ENCODE measurements at regions not wholly inside any gene's neighbourhood (a gene's known extent, or its start where the extent isn't known, plus 50 kb on each side); places are given as distances from the start of the nearest gene placed in this dataset.

DNA sequence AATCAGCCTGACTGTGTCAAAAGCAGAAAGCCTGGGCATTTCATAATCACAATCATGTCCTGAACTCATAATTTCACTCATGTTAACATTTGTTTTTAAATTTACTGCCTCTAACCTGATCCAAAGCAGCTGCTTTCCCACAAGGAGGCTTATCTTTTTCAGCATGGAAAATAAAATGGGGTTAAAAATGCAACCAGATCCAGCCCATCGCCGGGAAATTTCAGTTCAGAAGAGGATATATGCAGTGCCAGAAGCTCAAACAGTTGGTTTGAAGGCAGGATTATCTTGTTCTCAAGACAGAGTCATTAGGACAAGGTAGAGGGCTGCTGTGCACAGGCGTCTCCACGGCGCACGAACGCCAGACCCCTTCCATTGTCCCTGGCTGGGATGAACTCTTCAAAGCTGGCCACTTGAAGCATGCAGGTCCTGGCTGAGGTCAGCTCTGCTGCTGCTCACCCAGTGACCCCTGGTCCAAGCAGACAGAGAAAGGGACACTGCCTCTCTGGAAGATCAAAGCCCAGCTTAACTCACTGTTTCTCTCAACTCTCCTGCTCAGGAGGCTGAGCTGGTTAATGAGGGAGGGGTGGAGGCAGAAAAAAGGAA, 191.1 kb upstream of the HEY2 start:
- Histone ChIP-seq H3K36me3 (no peaks in the 10 kb centered on the region), H3K27me3 (peaks cover 13% of the 10 kb centered on the region), H3K4me3 (ENCODE audit: low read depth in 1 of 2, low read length in 1 of 2) (no peak overlapping the region), H3K9me3 (no peaks in the 10 kb centered on the region), H3K4me1 (ENCODE audit: control insufficient read depth in 1 of 2, insufficient read depth in 1 of 2, low read depth in 1 of 2, low read length in 1 of 2) (no peaks in the 10 kb centered on the region), H3K27ac (no peak overlapping the region)
- TF ChIP-seq, protein P1, sequence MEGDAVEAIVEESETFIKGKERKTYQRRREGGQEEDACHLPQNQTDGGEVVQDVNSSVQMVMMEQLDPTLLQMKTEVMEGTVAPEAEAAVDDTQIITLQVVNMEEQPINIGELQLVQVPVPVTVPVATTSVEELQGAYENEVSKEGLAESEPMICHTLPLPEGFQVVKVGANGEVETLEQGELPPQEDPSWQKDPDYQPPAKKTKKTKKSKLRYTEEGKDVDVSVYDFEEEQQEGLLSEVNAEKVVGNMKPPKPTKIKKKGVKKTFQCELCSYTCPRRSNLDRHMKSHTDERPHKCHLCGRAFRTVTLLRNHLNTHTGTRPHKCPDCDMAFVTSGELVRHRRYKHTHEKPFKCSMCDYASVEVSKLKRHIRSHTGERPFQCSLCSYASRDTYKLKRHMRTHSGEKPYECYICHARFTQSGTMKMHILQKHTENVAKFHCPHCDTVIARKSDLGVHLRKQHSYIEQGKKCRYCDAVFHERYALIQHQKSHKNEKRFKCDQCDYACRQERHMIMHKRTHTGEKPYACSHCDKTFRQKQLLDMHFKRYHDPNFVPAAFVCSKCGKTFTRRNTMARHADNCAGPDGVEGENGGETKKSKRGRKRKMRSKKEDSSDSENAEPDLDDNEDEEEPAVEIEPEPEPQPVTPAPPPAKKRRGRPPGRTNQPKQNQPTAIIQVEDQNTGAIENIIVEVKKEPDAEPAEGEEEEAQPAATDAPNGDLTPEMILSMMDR (IDR thresholded peaks at IDR 0.05) = no peak

DNA sequence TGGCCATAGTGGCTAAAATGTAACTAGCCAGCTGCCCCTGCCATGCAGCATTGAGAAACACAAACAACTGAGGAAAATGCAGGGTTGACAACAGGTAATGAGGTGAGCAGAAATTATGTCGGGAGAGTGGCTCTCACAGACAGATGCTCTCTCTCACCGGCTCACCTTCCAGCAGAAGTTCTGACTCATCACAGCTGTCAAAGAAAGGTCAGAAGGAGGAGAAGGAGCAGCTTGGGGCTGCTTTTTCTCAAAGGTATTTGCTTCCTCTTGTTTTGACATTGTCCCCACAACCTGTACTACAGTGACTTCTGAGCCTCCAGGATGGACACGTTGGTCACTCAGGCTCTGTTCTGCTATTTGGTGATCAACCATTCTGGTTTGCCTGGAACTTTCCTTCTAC, 190.5 kb upstream of the HEY2 start:
- TF ChIP-seq, protein P1 (IDR thresholded peaks at IDR 0.05) = no peak
- H3K4me3 ChIP-seq (ENCODE audit: low read depth in 1 of 2, low read length in 1 of 2) = no peak overlapping the region
- H3K27me3 ChIP-seq = peaks cover 13% of the 10 kb centered on the region
- H3K9me3 ChIP-seq = no peaks in the 10 kb centered on the region
- no peaks in the 10 kb centered on the region for H3K36me3 ChIP-seq
- no peak overlapping the region for H3K27ac ChIP-seq
- H3K4me1 ChIP-seq (ENCODE audit: control insufficient read depth in 1 of 2, insufficient read depth in 1 of 2, low read depth in 1 of 2, low read length in 1 of 2) = no peaks in the 10 kb centered on the region

DNA sequence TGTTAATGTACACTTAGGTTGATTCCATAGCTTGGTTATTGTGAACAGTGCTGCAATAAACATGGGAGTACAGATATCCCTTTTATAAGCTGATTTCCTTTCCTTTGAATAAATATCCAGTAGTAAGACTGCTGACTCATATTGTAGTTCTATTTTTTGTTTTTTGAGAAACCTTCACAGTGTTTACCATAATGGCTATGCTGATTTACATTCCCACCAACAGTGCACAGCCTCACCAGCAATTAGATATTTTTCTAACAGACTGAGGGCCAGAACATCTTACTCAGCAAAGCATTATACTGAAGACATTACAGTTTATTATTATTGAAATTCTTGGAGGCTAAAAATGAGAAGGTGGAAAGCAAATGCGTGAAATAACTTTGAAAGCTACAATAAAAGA, 187.3 kb upstream of the HEY2 start:
- no peaks in the 10 kb centered on the region for H3K36me3 ChIP-seq
- no peak overlapping the region for H3K27ac ChIP-seq
- H3K4me3 ChIP-seq (ENCODE audit: low read depth in 1 of 2, low read length in 1 of 2) = no peak overlapping the region
- no peaks in the 10 kb centered on the region for H3K9me3 ChIP-seq
- no peaks in the 10 kb centered on the region for H3K27me3 ChIP-seq
- TF ChIP-seq, protein P1 (IDR thresholded peaks at IDR 0.05) = no peak
- no peaks in the 10 kb centered on the region for H3K4me1 ChIP-seq (ENCODE audit: control insufficient read depth in 1 of 2, insufficient read depth in 1 of 2, low read depth in 1 of 2, low read length in 1 of 2)

DNA sequence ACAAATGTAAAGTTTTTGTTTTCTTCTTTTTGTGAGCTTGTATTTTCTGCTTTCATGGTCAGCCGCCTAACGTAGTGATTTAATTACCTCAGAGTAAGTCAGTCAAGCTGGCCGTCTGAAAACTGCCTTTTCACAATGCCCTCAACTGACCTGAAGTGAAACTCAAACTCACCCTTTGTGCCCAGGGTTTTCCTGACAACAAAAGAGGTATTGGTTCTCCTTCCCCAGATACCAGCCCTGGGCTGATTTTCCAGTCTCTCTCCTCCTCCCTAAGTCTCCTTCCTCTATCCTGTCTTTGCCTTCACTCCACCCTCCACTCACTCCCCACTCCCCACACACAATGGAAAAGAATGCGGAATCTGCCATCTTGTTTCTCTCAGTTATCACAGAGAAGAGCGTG, 184.5 kb upstream of the HEY2 start:
- Histone ChIP-seq H3K27ac (no peak overlapping the region), H3K4me1 (ENCODE audit: control insufficient read depth in 1 of 2, insufficient read depth in 1 of 2, low read depth in 1 of 2, low read length in 1 of 2) (no peaks in the 10 kb centered on the region), H3K9me3 (no peaks in the 10 kb centered on the region), H3K36me3 (no peaks in the 10 kb centered on the region), H3K27me3 (no peaks in the 10 kb centered on the region), H3K4me3 (ENCODE audit: low read depth in 1 of 2, low read length in 1 of 2) (no peak overlapping the region)
- TF ChIP-seq, protein P1 (IDR thresholded peaks at IDR 0.05) = no peak

DNA sequence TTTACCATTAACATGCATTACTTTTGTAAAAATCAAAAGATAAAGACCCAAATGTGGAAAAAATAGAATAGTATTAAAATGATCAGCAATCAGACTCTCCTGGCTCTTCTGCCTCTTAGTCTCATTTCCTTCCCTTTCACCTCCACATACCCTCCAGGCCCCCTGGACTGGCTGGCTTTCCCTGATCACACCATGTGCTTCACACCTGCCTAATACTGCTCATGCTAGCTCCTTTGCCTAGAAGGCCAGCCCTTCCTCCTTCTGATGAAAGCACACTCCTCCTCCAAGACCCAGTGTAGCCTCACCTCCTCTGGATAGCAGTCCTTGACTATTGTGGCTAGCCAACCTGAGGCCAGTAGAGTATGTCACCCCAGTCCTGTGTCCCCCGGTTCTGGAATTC, 182.0 kb upstream of the HEY2 start:
- Histone ChIP-seq H3K36me3 (no peaks in the 10 kb centered on the region), H3K27me3 (no peaks in the 10 kb centered on the region), H3K9me3 (no peaks in the 10 kb centered on the region), H3K4me3 (ENCODE audit: low read depth in 1 of 2, low read length in 1 of 2) (no peak overlapping the region), H3K27ac (no peak overlapping the region), H3K4me1 (ENCODE audit: control insufficient read depth in 1 of 2, insufficient read depth in 1 of 2, low read depth in 1 of 2, low read length in 1 of 2) (no peaks in the 10 kb centered on the region)
- TF ChIP-seq, protein P1 (IDR thresholded peaks at IDR 0.05) = no peak

DNA sequence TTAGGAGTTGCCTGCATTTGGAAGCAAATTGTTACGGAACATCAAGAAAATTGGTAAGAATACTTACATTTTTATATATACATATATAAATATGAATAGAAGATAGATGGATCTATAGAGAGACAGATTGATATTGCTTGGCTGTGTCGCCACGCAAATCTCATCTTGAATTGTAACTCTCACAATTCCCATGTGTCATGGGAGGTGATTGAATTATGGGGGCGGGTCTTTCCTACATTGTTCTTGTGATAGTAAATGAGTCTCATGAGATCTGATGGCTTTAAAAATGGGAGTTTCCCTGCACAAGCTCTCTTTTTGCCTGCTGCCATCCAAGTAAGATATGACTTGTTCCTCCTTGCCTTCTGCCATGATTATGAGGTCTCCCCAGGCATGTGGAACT, 180.8 kb upstream of the HEY2 start:
- no peak overlapping the region for H3K27ac ChIP-seq
- TF ChIP-seq, protein P1 (IDR thresholded peaks at IDR 0.05) = no peak
- no peaks in the 10 kb centered on the region for H3K4me1 ChIP-seq (ENCODE audit: control insufficient read depth in 1 of 2, insufficient read depth in 1 of 2, low read depth in 1 of 2, low read length in 1 of 2)
- H3K9me3 ChIP-seq = no peaks in the 10 kb centered on the region
- H3K4me3 ChIP-seq (ENCODE audit: low read depth in 1 of 2, low read length in 1 of 2) = no peak overlapping the region
- no peaks in the 10 kb centered on the region for H3K27me3 ChIP-seq
- no peaks in the 10 kb centered on the region for H3K36me3 ChIP-seq

Data from neutrophil (primary cell).